ENCODE measurements at regions not wholly inside any gene's neighbourhood (a gene's known extent, or its start where the extent isn't known, plus 50 kb on each side); places are given as distances from the start of the nearest gene placed in this dataset.
"Not testable (repeated sequence)": the region's sequence is repeated elsewhere in the genome, so short reads cannot be mapped to it uniquely, and the experiment has no call there.

DNA sequence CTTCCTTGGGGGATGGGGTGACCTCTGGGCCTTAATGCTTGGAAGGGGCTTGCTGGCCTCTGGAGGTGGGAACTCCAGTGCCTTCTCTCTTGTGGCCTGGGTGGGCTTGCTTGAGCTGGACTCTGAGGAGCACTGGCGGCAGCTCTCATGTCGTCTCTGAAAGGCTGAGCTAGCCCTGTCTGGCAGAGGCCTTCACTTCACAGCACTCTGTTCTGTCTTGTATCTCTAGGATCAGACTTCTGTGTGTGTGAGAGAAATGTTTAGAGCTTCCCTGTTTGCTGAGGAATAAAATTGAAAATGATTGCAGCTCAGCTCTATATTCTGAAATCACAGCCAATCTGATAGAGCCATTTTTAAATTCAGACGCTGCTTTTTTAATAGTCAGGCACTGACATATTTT lies 185.3 kb downstream of the KCNRG start:
- no peak for DNase-seq

DNA sequence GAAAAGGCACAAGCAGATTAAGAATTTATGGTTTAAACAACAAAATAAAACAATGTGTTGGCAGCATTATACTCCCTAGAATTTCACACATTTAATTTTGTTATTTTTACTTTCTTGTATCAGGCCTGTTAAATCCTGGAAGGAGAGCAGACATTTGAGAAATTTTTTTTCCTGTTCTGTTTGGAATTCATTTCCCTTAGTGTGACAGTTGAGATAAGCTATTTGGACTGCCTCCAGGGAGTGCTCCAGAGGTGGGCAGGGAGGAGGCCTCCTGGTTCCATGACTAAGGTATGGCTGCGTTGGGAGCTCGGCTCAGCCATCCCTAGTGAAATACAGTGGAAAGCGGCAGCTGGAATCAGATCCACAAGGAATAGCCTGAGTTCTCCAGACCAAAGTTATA lies 185.7 kb downstream of the KCNRG start:
- no peak for DNase-seq

DNA sequence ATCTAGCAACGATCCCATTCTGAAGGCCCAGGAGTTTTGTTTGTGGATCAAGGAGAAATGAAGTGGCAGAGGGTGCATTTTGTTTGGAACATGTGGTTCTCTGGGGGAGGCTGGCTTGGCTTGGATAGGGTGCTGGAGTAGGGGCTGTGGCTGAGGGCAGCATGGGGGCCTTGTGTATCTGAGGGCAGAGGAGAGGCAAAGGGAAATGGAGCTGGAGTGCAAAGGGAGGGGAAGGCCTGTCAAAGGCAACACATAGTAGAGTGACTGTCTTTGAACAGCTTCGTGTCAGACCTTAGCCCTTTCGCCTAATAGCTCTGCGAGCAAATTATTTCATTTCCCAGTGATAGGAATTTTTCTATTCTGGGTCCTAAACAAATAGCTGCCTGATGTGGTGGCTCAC lies 187.2 kb downstream of the KCNRG start:
- DNase-seq = no peak

GRCh38 chr13:50203256-50203941 lies 188.2 kb downstream of the KCNRG start:
- DNase-seq = no peak

GRCh38 chr13:50205581-50205980 lies 190.3 kb downstream of the KCNRG start:
- DNase-seq = no peak

DNA sequence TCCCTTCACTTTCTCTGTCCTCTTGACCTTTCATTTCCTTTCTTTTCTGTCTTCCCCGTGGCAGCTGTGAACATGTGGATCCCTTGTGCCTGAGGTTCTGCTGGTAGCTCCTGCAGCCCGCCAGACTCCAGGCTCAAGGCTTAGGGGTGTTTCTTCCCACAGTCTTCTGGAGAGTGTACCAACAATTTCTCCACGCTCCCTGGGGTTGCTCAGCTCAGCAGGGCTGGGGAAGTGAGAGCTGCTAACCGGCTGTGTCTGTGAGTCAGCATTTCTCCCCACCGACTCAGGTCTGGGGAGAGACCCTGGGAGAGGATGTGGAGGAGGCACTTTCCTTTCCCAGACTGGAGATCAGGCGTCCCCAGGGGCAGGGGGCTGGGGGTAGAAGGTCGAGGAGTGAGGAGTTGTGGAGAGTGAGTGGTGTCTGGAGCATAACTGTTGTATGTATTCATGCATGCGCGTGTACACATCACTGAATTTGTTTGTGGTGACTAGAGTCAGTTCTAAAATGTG lies 193.6 kb downstream of the KCNRG start:
- no peak for DNase-seq

GRCh38 chr13:50209631-50210030 lies 194.4 kb downstream of the KCNRG start:
- DNase-seq = no peak

GRCh38 chr13:50213526-50213925 lies 198.3 kb downstream of the KCNRG start:
- no peak for DNase-seq

- no peak for DNase-seq
Observed at GRCh38 chr13:50214514-50214913, 199.3 kb downstream of the KCNRG start.

GRCh38 chr13:50215399-50215798 lies 200.2 kb downstream of the KCNRG start:
- DNase-seq = no peak

DNA sequence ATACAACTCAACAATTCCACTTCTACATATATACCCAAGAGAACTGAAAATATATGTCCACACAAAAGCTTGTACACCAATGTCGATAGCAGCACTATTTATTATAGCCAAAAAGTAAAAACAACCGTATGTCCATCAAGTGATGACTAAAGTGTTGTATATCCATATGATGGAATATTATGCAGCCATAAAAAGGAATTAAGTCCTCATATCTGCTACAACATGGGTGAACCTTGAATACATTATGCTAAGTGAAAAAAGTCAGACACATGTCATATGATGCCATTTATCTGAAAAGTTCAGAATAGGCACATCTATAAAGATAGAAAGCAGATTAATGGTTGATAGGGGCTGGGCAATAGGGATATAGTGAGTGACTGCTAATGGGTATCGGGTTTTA lies 204.5 kb downstream of the KCNRG start:
- DNase-seq = no peak

DNA sequence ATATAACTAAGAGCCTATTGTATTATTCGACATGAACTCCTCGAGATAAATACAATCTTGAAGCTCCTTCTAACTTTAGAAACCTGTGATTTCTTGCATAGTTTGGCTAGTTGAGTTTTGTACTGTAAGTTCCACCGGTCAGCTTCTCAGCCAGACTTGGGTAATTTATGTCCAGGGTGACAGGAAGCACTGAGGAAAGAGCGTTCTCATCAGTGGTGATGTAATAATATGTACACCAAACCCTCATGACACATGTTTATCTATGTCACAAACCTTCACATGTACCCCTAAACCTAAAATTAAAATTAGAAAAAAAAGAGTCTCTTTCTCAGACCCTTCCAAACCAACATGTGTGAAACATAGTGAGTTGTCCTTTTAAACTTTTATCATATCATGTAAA lies 205.7 kb downstream of the KCNRG start:
- DNase-seq = no peak

- DNase-seq = no peak
Observed at GRCh38 chr13:50222569-50223332, 207.5 kb downstream of the KCNRG start.

DNA sequence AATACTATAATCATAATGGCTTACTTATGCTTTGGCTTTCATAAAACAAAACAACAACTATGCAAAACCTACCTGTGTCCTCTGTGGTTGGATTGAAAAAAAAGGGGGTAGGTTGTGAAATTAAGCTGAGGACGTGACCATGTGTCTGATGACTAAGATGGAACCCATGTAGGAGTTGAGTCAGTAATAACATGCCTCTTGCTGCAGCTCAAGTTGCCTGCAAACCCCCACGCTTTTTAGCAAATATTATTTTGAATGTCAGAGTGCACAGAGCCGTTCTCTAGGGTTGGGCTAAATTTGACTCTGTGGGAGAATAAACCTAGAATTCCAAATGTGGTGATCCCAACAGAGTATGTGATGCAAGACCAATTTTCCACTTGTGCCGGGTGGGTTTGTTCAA lies 209.3 kb downstream of the KCNRG start:
- peak; percentile 29 for DNase-seq

DNA sequence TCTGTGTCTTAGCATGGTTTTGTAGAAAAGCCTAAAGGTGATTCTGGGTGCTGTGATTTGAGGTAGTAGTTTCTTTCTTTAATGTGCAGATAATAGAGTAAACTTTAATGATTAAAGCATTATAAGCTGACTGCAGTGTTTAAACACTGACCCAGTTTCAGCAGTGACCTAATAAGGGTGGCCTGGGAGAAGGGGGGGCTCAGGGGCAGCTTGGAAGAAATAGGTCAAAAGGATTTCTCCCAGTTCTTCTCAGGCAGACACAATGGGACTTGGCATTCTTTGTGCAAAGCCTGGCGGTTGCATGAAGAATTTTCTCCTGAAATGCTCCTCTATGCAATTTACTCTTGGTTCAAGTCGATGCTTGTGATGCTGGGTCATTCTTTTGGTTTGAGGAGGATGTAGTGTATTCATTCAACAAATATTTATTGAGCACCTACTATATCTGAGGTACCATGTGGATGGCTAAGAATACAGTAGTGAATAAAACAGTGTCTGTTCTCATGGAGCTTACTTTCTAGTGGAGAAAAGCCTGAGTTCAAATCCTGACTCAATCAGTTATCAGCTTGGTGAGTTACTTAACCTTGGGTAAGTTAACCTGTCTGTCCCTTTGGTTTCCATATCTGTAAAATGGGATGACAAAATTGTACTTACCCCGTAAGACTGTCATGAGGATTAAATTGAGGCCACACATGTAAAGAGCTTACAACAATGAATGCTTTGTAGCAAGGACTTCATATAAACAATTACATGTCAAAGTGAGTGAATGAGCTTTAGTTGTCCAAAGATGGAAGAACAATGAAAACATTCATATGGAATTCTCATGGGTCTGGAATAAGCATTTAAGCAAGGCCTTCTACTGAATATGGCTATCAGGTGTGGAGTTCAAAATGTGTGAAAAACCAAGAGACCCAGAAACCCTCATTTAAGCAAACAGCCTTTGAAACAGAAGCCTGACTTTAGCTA lies 210.2 kb downstream of the KCNRG start:
- DNase-seq = no peak

DNA sequence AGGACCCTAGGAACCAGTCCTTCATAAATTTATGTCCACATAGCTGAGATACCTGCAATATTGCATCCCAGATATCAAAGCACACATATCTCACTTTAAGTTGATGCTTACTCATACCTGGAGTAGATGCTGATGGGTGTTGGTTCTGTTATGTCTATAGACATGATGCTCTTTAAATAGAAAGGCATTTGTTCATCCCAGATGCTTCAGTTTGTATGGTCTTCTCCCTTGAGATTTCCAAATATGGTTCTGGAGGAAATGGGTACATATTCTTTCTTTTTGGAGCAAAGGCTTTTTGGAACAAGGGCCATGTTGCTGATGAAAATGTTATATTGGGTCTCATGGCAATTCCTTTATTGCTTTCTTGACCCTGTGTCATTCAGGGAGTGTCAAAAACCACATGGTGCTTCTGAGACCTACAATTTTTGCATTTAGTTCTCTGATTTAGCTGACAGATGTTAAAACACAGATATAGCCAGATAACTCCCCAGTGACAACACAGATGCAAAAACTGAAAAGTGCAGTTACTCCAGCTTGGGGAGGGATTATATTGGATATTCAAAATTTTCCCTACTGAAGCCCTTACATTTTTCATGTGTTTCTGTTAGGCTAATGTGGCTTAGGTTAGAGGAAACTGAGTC lies 211.4 kb downstream of the KCNRG start:
- DNase-seq = no peak

DNA sequence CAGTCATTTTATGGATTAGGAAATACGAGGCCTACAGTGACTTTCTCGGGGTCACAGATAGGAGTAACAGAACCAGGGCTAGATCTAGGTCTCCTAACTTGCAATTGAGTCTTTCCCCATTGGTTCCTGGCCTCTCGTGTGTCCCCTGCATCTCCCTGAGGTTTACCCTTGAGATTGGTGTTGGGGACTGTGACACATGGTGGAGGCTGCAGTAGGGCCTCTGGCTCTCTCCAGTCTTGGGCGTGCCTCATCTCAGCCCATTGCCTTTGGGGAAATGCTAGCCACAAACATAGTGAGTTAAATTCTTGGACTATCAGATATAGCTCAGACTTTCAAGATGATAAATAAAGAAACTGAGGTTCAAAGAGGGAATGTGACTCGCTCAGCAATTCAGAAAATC lies 212.1 kb downstream of the KCNRG start:
- no peak for DNase-seq

GRCh38 chr13:50228527-50228926 lies 213.3 kb downstream of the KCNRG start:
- DNase-seq = no peak

DNA sequence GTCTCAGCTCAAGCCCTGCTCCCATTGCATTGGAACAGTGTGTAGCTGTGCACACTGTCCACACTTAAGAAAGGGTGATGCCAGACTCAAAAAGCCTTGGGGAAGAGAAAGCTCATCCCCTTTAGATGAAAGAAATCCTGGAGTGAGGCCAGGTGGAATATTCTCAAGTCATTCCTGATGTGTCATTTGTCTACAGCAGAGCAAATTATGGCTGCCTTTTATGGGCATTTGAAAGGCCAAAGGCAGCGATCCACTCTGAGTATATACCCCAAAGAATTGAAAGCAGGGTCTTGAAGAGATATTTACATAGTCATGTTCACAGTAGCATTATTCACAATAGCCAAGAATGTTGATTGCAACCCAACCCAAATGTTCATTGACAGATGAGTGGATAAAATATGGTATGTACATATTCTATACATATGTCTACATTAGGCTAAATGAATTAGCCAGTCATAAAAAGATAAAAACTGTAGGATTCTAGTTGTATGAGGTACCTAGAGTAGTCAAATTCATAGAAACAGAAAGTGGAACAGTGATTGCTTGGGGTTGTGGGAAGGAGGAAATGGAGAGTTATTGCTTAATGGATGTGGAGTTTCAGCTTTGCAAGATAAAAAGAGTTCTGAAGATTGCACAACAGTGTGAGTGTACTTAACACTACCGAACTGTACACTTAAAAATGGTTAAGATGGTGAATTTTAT lies 214.9 kb downstream of the KCNRG start:
- DNase-seq = no peak

- DNase-seq = no peak
Observed at GRCh38 chr13:50230662-50230978, 215.4 kb downstream of the KCNRG start.

DNA sequence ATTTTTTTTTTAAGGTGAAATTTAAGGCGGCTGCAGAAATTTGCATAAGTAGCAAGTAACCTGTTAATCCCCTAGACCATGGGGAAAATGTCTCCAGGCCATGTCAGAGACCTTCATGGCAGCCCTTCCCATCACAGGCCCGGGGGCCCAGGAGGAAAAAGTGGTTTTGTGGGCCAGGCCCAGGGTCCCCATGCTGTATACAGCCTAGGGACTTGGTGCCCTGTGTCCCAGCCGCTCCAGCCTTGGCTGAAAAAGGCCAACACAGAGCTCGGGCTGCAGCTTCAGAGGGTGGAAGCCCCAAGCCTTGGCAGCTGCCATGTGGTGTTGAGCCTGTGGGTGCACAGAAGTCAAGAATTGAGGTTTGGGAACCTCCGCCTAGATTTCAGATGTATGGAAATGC lies 218.3 kb downstream of the KCNRG start:
- DNase-seq = not testable (repeated sequence)

DNA sequence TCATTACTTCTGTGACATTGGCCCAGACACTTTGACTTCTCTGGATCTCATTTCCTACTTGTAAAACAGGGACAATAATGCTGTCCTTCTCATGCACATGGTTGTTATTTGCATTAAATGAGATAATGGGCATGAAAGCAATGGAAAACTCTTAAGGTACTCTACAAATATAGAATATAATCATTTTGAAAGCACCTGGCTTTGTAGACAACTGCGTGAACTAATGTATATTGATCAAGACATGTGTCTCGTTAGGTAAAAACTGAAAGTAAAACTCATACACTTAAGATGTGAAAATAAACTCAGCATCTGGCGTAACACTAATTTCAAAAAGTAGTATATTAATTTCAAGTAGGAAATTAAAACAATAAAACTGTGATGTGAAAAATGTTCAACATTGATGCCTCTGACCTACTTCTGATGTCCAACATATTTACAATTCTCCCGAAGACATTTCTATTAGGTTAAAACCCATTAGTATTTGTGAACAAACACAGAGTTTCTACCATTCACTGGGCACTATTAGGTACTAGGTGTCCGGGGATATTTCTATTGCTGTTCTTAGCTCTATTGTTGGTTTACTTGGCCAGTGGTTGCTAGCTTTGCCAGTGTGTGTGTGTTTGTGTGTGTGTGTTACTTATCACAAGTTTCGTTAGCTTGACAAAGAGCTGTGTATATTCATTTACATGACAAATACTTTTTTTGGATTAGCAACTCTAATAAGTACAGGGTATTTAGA lies 220.5 kb downstream of the KCNRG start:
- DNase-seq = no peak
